Natural killer cell (primary cell): ENCODE measurements at regions not wholly inside any gene's neighbourhood (a gene's known extent, or its start where the extent isn't known, plus 50 kb on each side); places are given as distances from the start of the nearest gene placed in this dataset.

Experiments
- ATAC-seq, 3 donors: fragments of 150-1000 bp in 2 of 3; fragments of 200-7000 bp in 1 of 3; cut with Tn5 transposase; 1 replicate in 1 of 3; 2 replicates in 2 of 3; pipeline ENCODE4 v1.10.0; 2021; ENCODE audit warnings: mild to moderate bottlenecking in 2 of 3, moderate library complexity in 2 of 3
- DNase-seq, 2 donors: peaks; one replicate each; pipeline versions ENCODE4 v3.0.0 to v3.0.0-alpha.2; 2013 to 2021; ENCODE audit warnings: mixed read lengths in 1 of 2
- H3K27ac ChIP-seq: one replicate; pipeline ENCODE4 v1.5.1; 2013; ENCODE audit warnings: mild to moderate bottlenecking, low read length
- H3K27me3 ChIP-seq: one replicate; pipeline ENCODE4 v1.6.1; 2013; ENCODE audit warnings: low read length; ENCODE audit not compliant: control insufficient read depth, insufficient read depth
- H3K36me3 ChIP-seq: one replicate; pipeline ENCODE4 v1.6.1; 2013; ENCODE audit warnings: low read length; ENCODE audit not compliant: control insufficient read depth, insufficient read depth
- H3K4me1 ChIP-seq: one replicate; pipeline ENCODE4 v1.6.1; 2013; ENCODE audit warnings: low read length; ENCODE audit not compliant: control insufficient read depth, insufficient read depth
- H3K4me3 ChIP-seq: one replicate; pipeline ENCODE4 v1.5.1; 2013; ENCODE audit warnings: low read length
- H3K9me3 ChIP-seq: one replicate; pipeline ENCODE4 v1.6.1; 2013; ENCODE audit warnings: low read length; ENCODE audit not compliant: control insufficient read depth, insufficient read depth
- H3K27ac Mint-ChIP-seq, 2 donors: one replicate each; pipeline ENCODE4 v1.8.0; 2022; ENCODE audit warnings: mild to moderate bottlenecking in 2 of 2, mixed read lengths in 2 of 2, moderate library complexity in 1 of 2
- H3K27me3 Mint-ChIP-seq, 2 donors: one replicate each; pipeline ENCODE4 v1.8.0; 2022; ENCODE audit warnings: low read depth in 2 of 2, mixed read lengths in 2 of 2
- H3K36me3 Mint-ChIP-seq: one replicate; pipeline ENCODE4 v1.8.0; 2022; ENCODE audit warnings: mixed read lengths
- H3K4me1 Mint-ChIP-seq, 2 donors: one replicate each; pipeline ENCODE4 v1.8.0; 2022; ENCODE audit warnings: mixed read lengths in 2 of 2
- H3K4me3 Mint-ChIP-seq: one replicate; pipeline ENCODE4 v1.8.0; 2022; ENCODE audit warnings: mild to moderate bottlenecking, moderate library complexity, mixed read lengths
- H3K9me3 Mint-ChIP-seq, 2 donors: one replicate each; pipeline ENCODE4 v1.8.0; 2022; ENCODE audit warnings: mixed read lengths in 2 of 2
- CTCF ChIP-seq: fragments of 200-600 bp; IDR thresholded peaks from one replicate; pipeline ENCODE4 v1.8.0; 2022; ENCODE audit warnings: antibody characterized with exemption
- WGBS: methylation state at CpG from one replicate; pipeline ENCODE4 v1.1.7; 2013; ENCODE audit warnings: missing lambda C conversion rate; ENCODE audit not compliant: insufficient coverage; 5-methylcytosine and 5-hydroxymethylcytosine counted together
- intact Hi-C: fragments of 100-400 bp; cut with micrococcal nuclease; formaldehyde crosslinking; loops from one replicate; pipeline ENCODE4 v1.14.2; 2022

- Histone ChIP-seq H3K27me3 (no peaks in the 10 kb centered on the region), H3K9me3 (peaks cover 3% of the 10 kb centered on the region), H3K4me3 (no peak overlapping the region), H3K27ac (no peak overlapping the region), H3K36me3 (no peaks in the 10 kb centered on the region), H3K4me1 (no peaks in the 10 kb centered on the region)
- Mint-ChIP-seq H3K27me3 (no peaks in the 10 kb centered on the region), H3K27ac (no peak overlapping the region), H3K4me3 (no peak overlapping the region), H3K9me3 (peaks cover 7 to 20% of the 10 kb centered on the region in 2 donors), H3K36me3 (peaks cover 4% of the 10 kb centered on the region), H3K4me1 (no peaks in the 10 kb centered on the region)
- DNase-seq (no peak), ATAC-seq (no peak)
- intact Hi-C loops = no loop called here
- TF ChIP-seq CTCF = no peak
- no CpG with 5 or more reads among the region's 1 CpG for WGBS
These were observed 360.2 kb downstream of the FSIP2 start for GRCh38 chr2:186098821-186099220.

GRCh38 chr2:186099826-186100225, 361.2 kb downstream of the FSIP2 start:
- Histone ChIP-seq H3K27ac (no peak overlapping the region), H3K4me3 (no peak overlapping the region), H3K27me3 (no peaks in the 10 kb centered on the region), H3K9me3 (peaks cover 3% of the 10 kb centered on the region), H3K36me3 (no peaks in the 10 kb centered on the region), H3K4me1 (no peaks in the 10 kb centered on the region)
- intact Hi-C loops = no loop called here
- Mint-ChIP-seq H3K4me3 (no peak overlapping the region), H3K27me3 (no peaks in the 10 kb centered on the region), H3K27ac (no peak overlapping the region), H3K9me3 (peaks cover 7 to 16% of the 10 kb centered on the region in 2 donors), H3K4me1 (no peaks in the 10 kb centered on the region), H3K36me3 (peaks cover 8% of the 10 kb centered on the region)
- TF ChIP-seq CTCF = no peak
- ATAC-seq = no peak
- DNase-seq = no peak
- 88% methylated on average over 2 of the region's 2 CpGs for WGBS

GRCh38 chr2:186100636-186101035, 362.0 kb downstream of the FSIP2 start:
- DNase-seq (no peak), ATAC-seq (no peak)
- peaks cover 8% of the 10 kb centered on the region for H3K36me3 Mint-ChIP-seq
- H3K27me3 ChIP-seq = no peaks in the 10 kb centered on the region
- H3K4me3 Mint-ChIP-seq = no peak overlapping the region
- intact Hi-C loops = no loop called here
- no peak overlapping the region for H3K27ac ChIP-seq
- H3K27me3 Mint-ChIP-seq = no peaks in the 10 kb centered on the region
- no peaks in the 10 kb centered on the region for H3K36me3 ChIP-seq
- H3K4me1 ChIP-seq = no peaks in the 10 kb centered on the region
- TF ChIP-seq CTCF = no peak
- H3K4me3 ChIP-seq = no peak overlapping the region
- H3K27ac Mint-ChIP-seq = no peak overlapping the region
- H3K9me3 Mint-ChIP-seq = peaks cover 2 to 10% of the 10 kb centered on the region in 2 donors
- H3K4me1 Mint-ChIP-seq = no peaks in the 10 kb centered on the region
- H3K9me3 ChIP-seq = peaks cover 3% of the 10 kb centered on the region

GRCh38 chr2:186101616-186102015, 363.0 kb downstream of the FSIP2 start:
- Histone ChIP-seq H3K36me3 (no peaks in the 10 kb centered on the region), H3K9me3 (peaks cover 3% of the 10 kb centered on the region), H3K4me3 (no peak overlapping the region), H3K4me1 (no peaks in the 10 kb centered on the region), H3K27ac (no peak overlapping the region), H3K27me3 (no peaks in the 10 kb centered on the region)
- Mint-ChIP-seq H3K27me3 (no peaks in the 10 kb centered on the region), H3K4me1 (no peaks in the 10 kb centered on the region), H3K9me3 (peaks cover 2 to 10% of the 10 kb centered on the region in 2 donors), H3K27ac (no peak overlapping the region), H3K36me3 (peaks cover 8% of the 10 kb centered on the region), H3K4me3 (no peak overlapping the region)
- no peak for TF ChIP-seq CTCF
- DNase-seq (no peak), ATAC-seq (no peak)
- WGBS = 67% methylated on average over 1 of the region's 3 CpGs
- intact Hi-C loops = no loop called here
